ENCODE measurements at regions not wholly inside any gene's neighbourhood (a gene's known extent, or its start where the extent isn't known, plus 50 kb on each side); places are given as distances from the start of the nearest gene placed in this dataset.

DNA sequence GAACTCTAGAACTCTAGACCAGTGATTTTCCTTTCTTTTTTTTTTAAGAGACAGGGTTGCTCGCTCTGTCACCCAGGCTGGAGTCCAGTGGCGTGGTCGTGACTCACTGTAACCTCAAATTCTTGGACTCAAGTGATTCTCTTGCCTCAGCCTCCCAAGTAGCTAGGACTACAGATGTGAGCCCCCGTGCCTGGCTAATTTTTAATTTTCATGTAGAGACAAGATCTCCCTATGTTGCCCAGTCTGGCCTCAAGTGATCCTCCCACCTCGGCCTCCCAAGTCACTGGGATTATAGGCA, 359.6 kb downstream of the SHQ1 start:
- TF ChIP-seq POLR2AphosphoS5 (IDR thresholded peaks at IDR 0.05): no peak
- no peak for TF ChIP-seq POLR2A (IDR thresholded peaks at IDR 0.05)
- TF ChIP-seq, protein P1, sequence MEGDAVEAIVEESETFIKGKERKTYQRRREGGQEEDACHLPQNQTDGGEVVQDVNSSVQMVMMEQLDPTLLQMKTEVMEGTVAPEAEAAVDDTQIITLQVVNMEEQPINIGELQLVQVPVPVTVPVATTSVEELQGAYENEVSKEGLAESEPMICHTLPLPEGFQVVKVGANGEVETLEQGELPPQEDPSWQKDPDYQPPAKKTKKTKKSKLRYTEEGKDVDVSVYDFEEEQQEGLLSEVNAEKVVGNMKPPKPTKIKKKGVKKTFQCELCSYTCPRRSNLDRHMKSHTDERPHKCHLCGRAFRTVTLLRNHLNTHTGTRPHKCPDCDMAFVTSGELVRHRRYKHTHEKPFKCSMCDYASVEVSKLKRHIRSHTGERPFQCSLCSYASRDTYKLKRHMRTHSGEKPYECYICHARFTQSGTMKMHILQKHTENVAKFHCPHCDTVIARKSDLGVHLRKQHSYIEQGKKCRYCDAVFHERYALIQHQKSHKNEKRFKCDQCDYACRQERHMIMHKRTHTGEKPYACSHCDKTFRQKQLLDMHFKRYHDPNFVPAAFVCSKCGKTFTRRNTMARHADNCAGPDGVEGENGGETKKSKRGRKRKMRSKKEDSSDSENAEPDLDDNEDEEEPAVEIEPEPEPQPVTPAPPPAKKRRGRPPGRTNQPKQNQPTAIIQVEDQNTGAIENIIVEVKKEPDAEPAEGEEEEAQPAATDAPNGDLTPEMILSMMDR (IDR thresholded peaks at IDR 0.05): no peak
- TF ChIP-seq EP300 (IDR thresholded peaks at IDR 0.05; ENCODE audit: low read depth): no peak

Measured in transverse colon (tissue), 4 donors.